Testis (tissue), 2 donors: ENCODE measurements at regions not wholly inside any gene's neighbourhood (a gene's known extent, or its start where the extent isn't known, plus 50 kb on each side); places are given as distances from the start of the nearest gene placed in this dataset.

Source experiments
- DNase-seq: peaks from one replicate; pipeline ENCODE4 v3.0.0-alpha.2; 2019
- H3K27ac ChIP-seq, 2 donors: fragments of 200-600 bp; sonication (generic); one replicate each; pipeline ENCODE4 v1.5.1; 2019
- H3K27me3 ChIP-seq: fragments of 200-600 bp; sonication (generic); one replicate; pipeline ENCODE4 v1.5.1; 2019
- H3K36me3 ChIP-seq: fragments of 200-600 bp; sonication (generic); one replicate; pipeline ENCODE4 v1.5.1; 2017; ENCODE audit warnings: low read depth; ENCODE audit errors: missing control alignments
- H3K4me1 ChIP-seq: fragments of 200-600 bp; sonication (generic); one replicate; pipeline ENCODE4 v1.5.1; 2019
- H3K4me3 ChIP-seq, 2 donors: fragments of 200-600 bp; sonication (generic); one replicate each; pipeline ENCODE4 v1.5.1; 2017 to 2019
- H3K9me3 ChIP-seq: fragments of 200-600 bp; sonication (generic); one replicate; pipeline ENCODE4 v1.5.1; 2017
- POLR2A ChIP-seq: fragments of 450-650 bp; IDR thresholded peaks from one replicate; pipeline ENCODE4 v1.6.1; 2017; ENCODE audit warnings: antibody characterized with exemption, mild to moderate bottlenecking, moderate library complexity
- WGBS, 2 donors: methylation state at CpG; one replicate each; pipeline ENCODE4 v1.1.5; 2018; 5-methylcytosine and 5-hydroxymethylcytosine counted together
- intact Hi-C: fragments of 100-400 bp; cut with DNase I; formaldehyde crosslinking; loops from one replicate; pipeline ENCODE4 v1.15.1; 2023; ENCODE audit warnings: low total_unique reads
- TF ChIP-seq, protein P1 (sequence below), 3 experiments: fragments of 450-650 bp in 2 of 3; fragments of 200-600 bp in 1 of 3; sonication (generic) in 1 of 3; IDR thresholded peaks; one replicate each; pipeline ENCODE4 v1.5.1; 2016 to 2019; ENCODE audit warnings: antibody characterized with exemption in 3 of 3, mild to moderate bottlenecking in 2 of 3, moderate library complexity in 1 of 3

DNA sequence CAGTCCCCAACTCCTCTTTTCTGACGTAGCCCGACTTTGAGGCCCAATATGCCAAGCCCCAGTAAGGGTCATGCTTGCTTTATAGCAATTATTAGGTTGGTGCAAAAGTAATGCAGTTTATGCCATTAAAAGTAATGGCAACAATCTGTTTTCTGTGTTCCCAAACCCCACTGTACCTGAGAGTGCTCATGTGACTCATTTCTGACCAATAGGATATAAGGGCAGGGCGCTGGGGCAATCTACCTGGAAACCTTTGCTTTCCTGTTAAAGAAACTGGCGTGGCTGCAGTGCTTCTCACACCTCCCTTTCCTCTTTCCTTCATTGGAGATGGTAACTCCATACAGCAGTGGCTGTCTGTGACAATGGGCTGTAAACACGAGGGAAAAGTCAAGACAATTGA is 78.9 kb upstream of the MPPED2 start:
- Histone ChIP-seq H3K4me3 (no peak overlapping the region), H3K9me3 (no peaks in the 10 kb centered on the region), H3K27ac (no peak overlapping the region), H3K27me3 (no peaks in the 10 kb centered on the region), H3K4me1 (no peaks in the 10 kb centered on the region), H3K36me3 (no peaks in the 10 kb centered on the region)
- no peak for TF ChIP-seq POLR2A
- TF ChIP-seq, protein P1, sequence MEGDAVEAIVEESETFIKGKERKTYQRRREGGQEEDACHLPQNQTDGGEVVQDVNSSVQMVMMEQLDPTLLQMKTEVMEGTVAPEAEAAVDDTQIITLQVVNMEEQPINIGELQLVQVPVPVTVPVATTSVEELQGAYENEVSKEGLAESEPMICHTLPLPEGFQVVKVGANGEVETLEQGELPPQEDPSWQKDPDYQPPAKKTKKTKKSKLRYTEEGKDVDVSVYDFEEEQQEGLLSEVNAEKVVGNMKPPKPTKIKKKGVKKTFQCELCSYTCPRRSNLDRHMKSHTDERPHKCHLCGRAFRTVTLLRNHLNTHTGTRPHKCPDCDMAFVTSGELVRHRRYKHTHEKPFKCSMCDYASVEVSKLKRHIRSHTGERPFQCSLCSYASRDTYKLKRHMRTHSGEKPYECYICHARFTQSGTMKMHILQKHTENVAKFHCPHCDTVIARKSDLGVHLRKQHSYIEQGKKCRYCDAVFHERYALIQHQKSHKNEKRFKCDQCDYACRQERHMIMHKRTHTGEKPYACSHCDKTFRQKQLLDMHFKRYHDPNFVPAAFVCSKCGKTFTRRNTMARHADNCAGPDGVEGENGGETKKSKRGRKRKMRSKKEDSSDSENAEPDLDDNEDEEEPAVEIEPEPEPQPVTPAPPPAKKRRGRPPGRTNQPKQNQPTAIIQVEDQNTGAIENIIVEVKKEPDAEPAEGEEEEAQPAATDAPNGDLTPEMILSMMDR (IDR thresholded peaks at IDR 0.05): no peak
- 78 to 85% methylated on average over 5 of the region's 5 CpGs for WGBS, 2 donors
- DNase-seq: no peak
- intact Hi-C loops: no loop called here

DNA sequence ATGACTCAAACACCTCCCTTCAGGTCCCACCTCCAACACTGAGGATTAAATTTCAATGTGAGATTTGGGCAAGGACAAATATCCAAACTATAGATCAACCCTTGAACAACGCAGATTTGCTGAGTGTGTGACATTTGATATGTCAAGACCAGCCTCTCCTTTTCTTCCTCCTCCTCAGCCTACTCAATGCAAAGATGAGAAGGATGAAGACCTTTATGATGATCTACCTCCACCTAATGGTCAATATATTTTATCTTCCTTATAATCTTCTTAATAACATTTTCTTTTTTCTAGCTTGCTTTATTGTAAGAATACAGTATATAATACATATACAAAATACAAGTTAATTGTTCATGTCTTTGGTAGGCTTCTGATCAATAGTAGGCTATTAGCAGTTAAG is 67.5 kb upstream of the MPPED2 start:
- H3K4me1 ChIP-seq: no peaks in the 10 kb centered on the region
- intact Hi-C loops: no loop called here
- DNase-seq: no peak
- no peaks in the 10 kb centered on the region for H3K36me3 ChIP-seq
- no peaks in the 10 kb centered on the region for H3K27me3 ChIP-seq
- H3K4me3 ChIP-seq: no peak overlapping the region
- H3K27ac ChIP-seq: no peak overlapping the region
- TF ChIP-seq, protein P1 (IDR thresholded peaks at IDR 0.05): no peak
- no peak for TF ChIP-seq POLR2A
- H3K9me3 ChIP-seq: no peaks in the 10 kb centered on the region
- 85 to 100% methylated on average over 1 of the region's 1 CpG for WGBS, 2 donors

DNA sequence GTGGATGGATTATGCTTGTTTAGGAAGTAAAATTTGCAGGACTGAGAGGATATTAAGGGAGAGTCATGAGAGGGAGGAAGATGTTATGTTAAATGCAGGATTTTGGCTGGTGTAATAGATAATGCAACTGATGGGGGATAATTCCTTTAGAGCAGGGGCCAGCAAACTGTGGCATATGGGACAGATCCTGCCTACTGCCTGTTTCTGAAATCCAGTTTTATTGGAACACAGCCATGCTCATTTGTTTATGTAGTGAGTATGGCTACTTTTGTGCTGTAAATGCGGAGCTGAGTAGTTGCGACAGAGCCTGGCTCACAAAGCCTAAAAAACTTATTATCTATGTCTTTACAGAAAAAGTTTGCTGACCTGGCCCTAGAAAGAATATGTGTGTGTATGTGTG is 66.6 kb upstream of the MPPED2 start:
- Histone ChIP-seq H3K9me3 (no peaks in the 10 kb centered on the region), H3K27ac (no peak overlapping the region), H3K36me3 (no peaks in the 10 kb centered on the region), H3K4me3 (no peak overlapping the region), H3K27me3 (no peaks in the 10 kb centered on the region), H3K4me1 (no peaks in the 10 kb centered on the region)
- intact Hi-C loops: no loop called here
- no peak for DNase-seq
- WGBS, 2 donors: 80% methylated on average over 2 of the region's 2 CpGs
- no peak for TF ChIP-seq POLR2A
- TF ChIP-seq, protein P1 (IDR thresholded peaks at IDR 0.05): no peak

DNA sequence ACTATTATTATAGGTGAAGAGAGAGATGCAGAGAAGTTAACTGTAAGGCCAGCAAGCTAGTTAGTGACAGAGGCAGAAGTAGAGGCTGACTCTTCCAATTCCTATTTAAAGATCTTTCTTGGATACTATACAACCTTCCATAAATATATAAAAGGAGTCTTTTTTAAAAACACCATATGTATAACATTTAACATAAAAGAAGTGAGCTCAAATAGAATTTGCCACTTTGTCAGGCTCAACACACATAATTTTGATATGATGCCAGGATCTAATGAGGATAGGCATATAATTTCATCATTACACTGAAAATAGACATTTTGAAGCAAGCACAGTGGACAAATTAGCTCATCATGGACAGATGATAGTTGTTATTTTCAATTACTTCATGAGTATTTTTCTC is 64.1 kb upstream of the MPPED2 start:
- TF ChIP-seq, protein P1 (IDR thresholded peaks at IDR 0.05): no peak
- TF ChIP-seq POLR2A: no peak
- Histone ChIP-seq H3K4me3 (no peak overlapping the region), H3K4me1 (no peaks in the 10 kb centered on the region), H3K36me3 (no peaks in the 10 kb centered on the region), H3K9me3 (no peaks in the 10 kb centered on the region), H3K27me3 (no peaks in the 10 kb centered on the region), H3K27ac (no peak overlapping the region)
- no peak for DNase-seq
- intact Hi-C loops: no loop called here
